Natural killer cell (primary cell): ENCODE measurements at regions not wholly inside any gene's neighbourhood (a gene's known extent, or its start where the extent isn't known, plus 50 kb on each side); places are given as distances from the start of the nearest gene placed in this dataset.
"Not testable (repeated sequence)": the region's sequence is repeated elsewhere in the genome, so short reads cannot be mapped to it uniquely, and the experiment has no call there.

Experiments
- ATAC-seq, 3 donors: fragments of 150-1000 bp in 2 of 3; fragments of 200-7000 bp in 1 of 3; cut with Tn5 transposase; 1 replicate in 1 of 3; 2 replicates in 2 of 3; pipeline ENCODE4 v1.10.0; 2021; ENCODE audit warnings: mild to moderate bottlenecking in 2 of 3, moderate library complexity in 2 of 3
- DNase-seq, 2 donors: peaks; one replicate each; pipeline versions ENCODE4 v3.0.0 to v3.0.0-alpha.2; 2013 to 2021; ENCODE audit warnings: mixed read lengths in 1 of 2
- H3K27ac ChIP-seq: one replicate; pipeline ENCODE4 v1.5.1; 2013; ENCODE audit warnings: mild to moderate bottlenecking, low read length
- H3K27me3 ChIP-seq: one replicate; pipeline ENCODE4 v1.6.1; 2013; ENCODE audit warnings: low read length; ENCODE audit not compliant: control insufficient read depth, insufficient read depth
- H3K36me3 ChIP-seq: one replicate; pipeline ENCODE4 v1.6.1; 2013; ENCODE audit warnings: low read length; ENCODE audit not compliant: control insufficient read depth, insufficient read depth
- H3K4me1 ChIP-seq: one replicate; pipeline ENCODE4 v1.6.1; 2013; ENCODE audit warnings: low read length; ENCODE audit not compliant: control insufficient read depth, insufficient read depth
- H3K4me3 ChIP-seq: one replicate; pipeline ENCODE4 v1.5.1; 2013; ENCODE audit warnings: low read length
- H3K9me3 ChIP-seq: one replicate; pipeline ENCODE4 v1.6.1; 2013; ENCODE audit warnings: low read length; ENCODE audit not compliant: control insufficient read depth, insufficient read depth
- H3K27ac Mint-ChIP-seq, 2 donors: one replicate each; pipeline ENCODE4 v1.8.0; 2022; ENCODE audit warnings: mild to moderate bottlenecking in 2 of 2, mixed read lengths in 2 of 2, moderate library complexity in 1 of 2
- H3K27me3 Mint-ChIP-seq, 2 donors: one replicate each; pipeline ENCODE4 v1.8.0; 2022; ENCODE audit warnings: low read depth in 2 of 2, mixed read lengths in 2 of 2
- H3K36me3 Mint-ChIP-seq: one replicate; pipeline ENCODE4 v1.8.0; 2022; ENCODE audit warnings: mixed read lengths
- H3K4me1 Mint-ChIP-seq, 2 donors: one replicate each; pipeline ENCODE4 v1.8.0; 2022; ENCODE audit warnings: mixed read lengths in 2 of 2
- H3K4me3 Mint-ChIP-seq: one replicate; pipeline ENCODE4 v1.8.0; 2022; ENCODE audit warnings: mild to moderate bottlenecking, moderate library complexity, mixed read lengths
- H3K9me3 Mint-ChIP-seq, 2 donors: one replicate each; pipeline ENCODE4 v1.8.0; 2022; ENCODE audit warnings: mixed read lengths in 2 of 2
- CTCF ChIP-seq: fragments of 200-600 bp; IDR thresholded peaks from one replicate; pipeline ENCODE4 v1.8.0; 2022; ENCODE audit warnings: antibody characterized with exemption
- WGBS: methylation state at CpG from one replicate; pipeline ENCODE4 v1.1.7; 2013; ENCODE audit warnings: missing lambda C conversion rate; ENCODE audit not compliant: insufficient coverage; 5-methylcytosine and 5-hydroxymethylcytosine counted together
- intact Hi-C: fragments of 100-400 bp; cut with micrococcal nuclease; formaldehyde crosslinking; loops from one replicate; pipeline ENCODE4 v1.14.2; 2022

GRCh38 chr15:77886805-77887448, 190.6 kb downstream of the TBC1D2B start:
- no peak overlapping the region for H3K27ac ChIP-seq
- H3K27me3 ChIP-seq, result no peaks in the 10 kb centered on the region
- no peak overlapping the region for H3K4me3 ChIP-seq
- no peak for TF ChIP-seq CTCF
- H3K4me1 ChIP-seq, result peaks cover 14% of the 10 kb centered on the region
- Mint-ChIP-seq H3K27ac (no peak overlapping the region), H3K27me3 (peaks cover 0 to 10% of the 10 kb centered on the region in 2 donors), H3K4me1 (peaks cover 6 to 14% of the 10 kb centered on the region in 2 donors), H3K36me3 (no peaks in the 10 kb centered on the region), H3K9me3 (no peaks in the 10 kb centered on the region), H3K4me3 (no peak overlapping the region)
- H3K9me3 ChIP-seq, result no peaks in the 10 kb centered on the region
- no peaks in the 10 kb centered on the region for H3K36me3 ChIP-seq
- no peak for DNase-seq
- 91% methylated on average over 11 of the region's 11 CpGs for WGBS
- no peak for ATAC-seq
- intact Hi-C loops, result no loop called here

- H3K27ac ChIP-seq, H3K9me3 ChIP-seq, ATAC-seq, H3K27ac Mint-ChIP-seq, intact Hi-C loops, H3K27me3 Mint-ChIP-seq, H3K4me3 ChIP-seq, DNase-seq, H3K9me3 Mint-ChIP-seq, H3K4me1 ChIP-seq, H3K4me1 Mint-ChIP-seq, H3K27me3 ChIP-seq, H3K36me3 ChIP-seq, H3K36me3 Mint-ChIP-seq, H3K4me3 Mint-ChIP-seq: not testable (repeated sequence)
- WGBS, result 92% methylated on average over 16 of the region's 17 CpGs
Observed at GRCh38 chr15:77885877-77886500, 191.5 kb downstream of the TBC1D2B start.

- H3K27ac Mint-ChIP-seq, H3K4me3 ChIP-seq, H3K4me1 ChIP-seq, H3K36me3 ChIP-seq, H3K9me3 ChIP-seq, ATAC-seq, H3K4me1 Mint-ChIP-seq, H3K36me3 Mint-ChIP-seq, H3K27me3 Mint-ChIP-seq, H3K27me3 ChIP-seq, DNase-seq, H3K27ac ChIP-seq, H3K4me3 Mint-ChIP-seq, intact Hi-C loops, H3K9me3 Mint-ChIP-seq: not testable (repeated sequence)
- WGBS, result no CpG with 5 or more reads among the region's 9 CpGs
Observed at GRCh38 chr15:77883012-77883411, 194.5 kb downstream of the TBC1D2B start.

GRCh38 chr15:77881950-77882349, 195.6 kb downstream of the TBC1D2B start:
- 84% methylated on average over 5 of the region's 5 CpGs for WGBS
- Histone ChIP-seq H3K27me3 (no peaks in the 10 kb centered on the region), H3K4me1 (no peaks in the 10 kb centered on the region), H3K9me3 (no peaks in the 10 kb centered on the region), H3K36me3 (no peaks in the 10 kb centered on the region), H3K4me3 (no peak overlapping the region), H3K27ac (no peak overlapping the region)
- no peak overlapping the region for H3K4me3 Mint-ChIP-seq
- ATAC-seq, result no peak
- TF ChIP-seq CTCF, result no peak
- H3K27me3 Mint-ChIP-seq, result no peaks in the 10 kb centered on the region
- H3K36me3 Mint-ChIP-seq, result no peaks in the 10 kb centered on the region
- intact Hi-C loops, result no loop called here
- H3K27ac Mint-ChIP-seq, result no peak overlapping the region
- no peaks in the 10 kb centered on the region for H3K9me3 Mint-ChIP-seq
- H3K4me1 Mint-ChIP-seq, result no peaks in the 10 kb centered on the region
- DNase-seq, result no peak

- WGBS, result 64% methylated on average over 12 of the region's 16 CpGs
- not testable (repeated sequence) for H3K4me1 Mint-ChIP-seq
Observed at GRCh38 chr15:77881535-77881934, 196.0 kb downstream of the TBC1D2B start.

GRCh38 chr15:77879466-77879865, 198.0 kb downstream of the TBC1D2B start:
- ATAC-seq, H3K27me3 ChIP-seq, H3K27ac Mint-ChIP-seq, H3K4me1 ChIP-seq, H3K9me3 Mint-ChIP-seq, H3K4me3 ChIP-seq, H3K27ac ChIP-seq, H3K27me3 Mint-ChIP-seq, intact Hi-C loops, H3K36me3 ChIP-seq, H3K4me1 Mint-ChIP-seq, DNase-seq, H3K4me3 Mint-ChIP-seq, H3K36me3 Mint-ChIP-seq, H3K9me3 ChIP-seq: not testable (repeated sequence)
- 91% methylated on average over 4 of the region's 6 CpGs for WGBS

More at GRCh38 chr15:77881535-77881934, 196.0 kb downstream of the TBC1D2B start:
- H3K9me3 Mint-ChIP-seq, H3K9me3 ChIP-seq, H3K4me1 ChIP-seq, H3K27me3 ChIP-seq, DNase-seq, H3K27me3 Mint-ChIP-seq, H3K36me3 ChIP-seq, intact Hi-C loops, ATAC-seq, H3K4me3 ChIP-seq, H3K36me3 Mint-ChIP-seq, H3K4me3 Mint-ChIP-seq, H3K27ac ChIP-seq, H3K27ac Mint-ChIP-seq: not testable (repeated sequence)
